MCF 10A (cell line): ENCODE measurements at regions not wholly inside any gene's neighbourhood (a gene's known extent, or its start where the extent isn't known, plus 50 kb on each side); places are given as distances from the start of the nearest gene placed in this dataset.

ENCODE experiments used
- BruUV-seq: library from RNA; stranded (reverse); fragments of 400-500 nt; replicated peaks from 2 replicates; lab custom pipeline; 2021; lab: Mats Ljungman, UMichigan
- CTCF ChIA-PET: fragments of 300-600 bp; sonication (Branson Sonifier 250); formaldehyde crosslinking; extraction: SDS; loops from one replicate; lab custom pipeline; 2021; ENCODE audit warnings: antibody characterized with exemption, inconsistent platforms; lab: Yijun Ruan, JAX
- POLR2A ChIA-PET: fragments of 300-600, 350-650 bp; sonication (Branson Sonifier 250); formaldehyde crosslinking; extraction: SDS; loops from one replicate; lab custom pipeline; 2020; ENCODE audit warnings: antibody characterized with exemption, inconsistent platforms; lab: Yijun Ruan, JAX
- DNase-seq: peaks from one replicate; pipeline ENCODE4 v3.0.0-alpha.2; 2018; ENCODE audit not compliant: unreplicated experiment
- H3K27ac Mint-ChIP-seq: one replicate; pipeline ENCODE4 v1.8.0; 2022; ENCODE audit warnings: mild to moderate bottlenecking, low read depth, mixed read lengths; ENCODE audit not compliant: unreplicated experiment
- H3K27me3 Mint-ChIP-seq: one replicate; pipeline ENCODE4 v1.8.0; 2022; ENCODE audit warnings: mixed read lengths; ENCODE audit not compliant: insufficient read depth, unreplicated experiment
- H3K36me3 Mint-ChIP-seq: one replicate; pipeline ENCODE4 v1.8.0; 2022; ENCODE audit warnings: mild to moderate bottlenecking, moderate library complexity, mixed read lengths; ENCODE audit not compliant: insufficient read depth, unreplicated experiment
- H3K4me1 Mint-ChIP-seq: one replicate; pipeline ENCODE4 v1.8.0; 2022; ENCODE audit warnings: mixed read lengths; ENCODE audit not compliant: insufficient read depth, unreplicated experiment
- H3K4me3 Mint-ChIP-seq: one replicate; pipeline ENCODE4 v1.8.0; 2022; ENCODE audit warnings: mild to moderate bottlenecking, moderate library complexity, mixed read lengths; ENCODE audit not compliant: unreplicated experiment
- H3K9me3 Mint-ChIP-seq: one replicate; pipeline ENCODE4 v1.8.0; 2022; ENCODE audit warnings: mixed read lengths; ENCODE audit not compliant: unreplicated experiment
- CTCF ChIP-seq: fragments of 200-600 bp; IDR thresholded peaks from one replicate; pipeline ENCODE4 v1.8.0; 2022; ENCODE audit warnings: antibody characterized with exemption, mild to moderate bottlenecking; ENCODE audit not compliant: unreplicated experiment
- intact Hi-C: fragments of 100-400 bp; cut with micrococcal nuclease; formaldehyde crosslinking; loops from 2 replicates; pipeline ENCODE4 v1.14.1; 2022

DNA sequence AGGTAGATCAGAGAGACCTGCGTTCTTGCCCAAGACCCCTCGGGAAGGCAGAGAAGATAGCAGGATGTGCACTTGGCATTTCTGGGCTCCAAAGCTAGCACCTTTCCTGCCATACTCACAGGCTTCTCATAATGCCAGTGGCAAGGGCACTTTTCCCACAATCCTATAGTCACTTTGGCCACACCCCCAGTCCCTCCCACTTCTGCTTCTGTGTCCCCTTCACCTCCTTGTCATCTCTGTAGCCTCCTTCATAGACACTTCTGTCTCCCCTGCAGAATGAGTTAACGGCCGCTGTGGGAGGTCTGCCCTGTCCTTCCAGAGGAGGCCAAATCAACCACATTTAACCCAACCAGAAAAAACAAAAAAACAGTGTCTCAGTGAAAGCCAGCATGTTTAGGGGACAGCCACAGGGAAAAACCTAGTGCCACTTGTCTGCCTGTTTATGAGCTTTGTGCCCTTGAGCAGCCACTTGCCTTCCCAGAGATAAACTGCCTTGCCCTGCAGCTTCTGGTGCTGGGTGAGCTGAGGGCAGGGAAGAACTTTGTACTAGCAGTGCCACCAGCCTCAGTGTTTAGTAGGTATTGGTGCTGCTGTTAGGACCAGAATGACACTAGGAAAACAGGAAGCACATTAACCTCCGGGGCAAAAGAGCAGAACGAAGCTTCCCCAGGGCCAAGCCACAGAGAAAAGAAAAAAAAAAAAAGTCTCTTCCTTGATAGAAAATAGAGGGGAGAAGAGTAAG lies 193.0 kb upstream of the PWP1 start:
- POLR2A ChIA-PET = no interaction called here
- Mint-ChIP-seq H3K4me1 (peaks cover 12% of the 10 kb centered on the region), H3K4me3 (no peak overlapping the region), H3K27ac (no peak overlapping the region), H3K36me3 (no peaks in the 10 kb centered on the region), H3K27me3 (no peaks in the 10 kb centered on the region), H3K9me3 (peaks cover 8% of the 10 kb centered on the region)
- no TSS peak for BruUV-seq
- CTCF ChIA-PET = interaction anchor here (0.6 to 0.8 kb wide), 2 partner anchors 274 to 318 kb away, joined by 3 read pairs; no protein-coding TSS in a partner anchor
- intact Hi-C loops = no loop called here
- no peak for DNase-seq
- TF ChIP-seq CTCF = no peak

DNA sequence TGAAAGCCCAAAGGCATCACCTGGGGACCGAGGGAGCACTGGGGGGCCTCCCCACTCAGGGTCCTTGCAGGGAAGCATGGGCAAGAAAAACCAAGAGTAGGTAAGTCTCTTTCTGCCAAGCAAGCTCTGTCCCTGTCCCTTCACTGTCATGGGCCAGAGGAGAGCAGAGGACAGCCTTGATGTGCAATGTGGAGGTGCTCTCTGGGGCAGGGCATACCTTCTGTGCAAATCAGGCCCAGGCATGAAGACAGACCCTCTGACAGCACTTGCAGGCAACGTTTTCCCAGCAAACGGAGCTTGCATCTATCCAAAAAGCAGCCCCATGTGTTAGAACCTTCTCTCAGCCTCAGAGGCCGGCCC lies 192.5 kb upstream of the PWP1 start:
- Mint-ChIP-seq H3K27me3 (no peaks in the 10 kb centered on the region), H3K9me3 (peaks cover 9% of the 10 kb centered on the region), H3K27ac (no peak overlapping the region), H3K4me1 (peaks cover 12% of the 10 kb centered on the region), H3K4me3 (no peak overlapping the region), H3K36me3 (no peaks in the 10 kb centered on the region)
- intact Hi-C loops = no loop called here
- no TSS peak for BruUV-seq
- POLR2A ChIA-PET = no interaction called here
- CTCF ChIA-PET = interaction anchor here (0.8 kb wide), 2 partner anchors 274 to 361 kb away, joined by 3 read pairs; no protein-coding TSS in a partner anchor
- no peak for TF ChIP-seq CTCF
- no peak for DNase-seq

DNA sequence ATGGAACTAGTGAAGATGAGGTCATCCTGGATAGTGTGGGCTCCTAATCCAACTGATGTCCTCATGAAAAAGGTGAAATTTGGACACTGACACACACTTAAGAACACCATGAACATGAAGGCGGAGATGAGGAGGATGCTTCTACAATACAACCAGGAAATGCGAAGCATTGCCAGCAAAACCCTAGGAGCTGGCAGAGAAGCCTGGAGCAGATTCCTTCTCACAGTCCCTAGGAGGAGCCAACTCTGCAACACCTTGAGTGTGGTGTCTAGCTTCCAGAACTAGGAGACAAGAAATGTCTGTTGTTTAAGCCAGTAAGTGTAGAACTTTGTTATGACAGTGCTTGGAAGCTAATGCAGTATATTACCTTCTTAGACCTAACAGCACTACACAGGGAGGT lies 191.9 kb upstream of the PWP1 start:
- H3K4me3 Mint-ChIP-seq = no peak overlapping the region
- H3K27ac Mint-ChIP-seq = no peak overlapping the region
- TF ChIP-seq CTCF = no peak
- POLR2A ChIA-PET = no interaction called here
- CTCF ChIA-PET = interaction anchor here (0.8 kb wide), 2 partner anchors 275 to 362 kb away, joined by 3 read pairs; no protein-coding TSS in a partner anchor
- intact Hi-C loops = no loop called here
- peaks cover 9% of the 10 kb centered on the region for H3K9me3 Mint-ChIP-seq
- DNase-seq = no peak
- BruUV-seq = no TSS peak
- H3K36me3 Mint-ChIP-seq = no peaks in the 10 kb centered on the region
- H3K27me3 Mint-ChIP-seq = no peaks in the 10 kb centered on the region
- H3K4me1 Mint-ChIP-seq = peaks cover 9% of the 10 kb centered on the region

GRCh38 chr12:107494331-107494730 lies 191.3 kb upstream of the PWP1 start:
- Mint-ChIP-seq H3K27ac (no peak overlapping the region), H3K4me1 (peaks cover 5% of the 10 kb centered on the region), H3K27me3 (no peaks in the 10 kb centered on the region), H3K9me3 (peaks cover 9% of the 10 kb centered on the region), H3K36me3 (no peaks in the 10 kb centered on the region), H3K4me3 (no peak overlapping the region)
- ChIA-PET CTCF (no interaction called here), POLR2A (no interaction called here)
- no TSS peak for BruUV-seq
- DNase-seq = no peak
- no peak for TF ChIP-seq CTCF
- intact Hi-C loops = no loop called here
